ENCODE measurements at regions not wholly inside any gene's neighbourhood (a gene's known extent, or its start where the extent isn't known, plus 50 kb on each side); places are given as distances from the start of the nearest gene placed in this dataset.

- Histone ChIP-seq H3K4me1 (ENCODE audit: control insufficient read depth, insufficient read depth, low read length) (no peaks in the 10 kb centered on the region), H3K9me3 (ENCODE audit: control insufficient read depth, insufficient read depth, low read depth, low read length) (no peaks in the 10 kb centered on the region), H3K4me3 (ENCODE audit: low read depth, low read length) (no peak overlapping the region), H3K27ac (ENCODE audit: extremely low read depth, low read depth, low read length) (no peak overlapping the region), H3K36me3 (ENCODE audit: control insufficient read depth in 2 of 2, insufficient read depth in 1 of 2, low read length in 2 of 2) (no peaks in the 10 kb centered on the region)
- TF ChIP-seq ELK4 (IDR thresholded peaks at IDR 0.05; ENCODE audit: borderline replicate concordance, low read depth, low read length) (no peak), BCL11A (tag by site-specific recombination; IDR thresholded peaks at IDR 0.05; ENCODE audit: low read depth) (no peak), ZNF19 (tag by site-specific recombination; IDR thresholded peaks at IDR 0.05; ENCODE audit: low read depth) (no peak), YY1 (tag by site-specific recombination; IDR thresholded peaks at IDR 0.05) (no peak), SALL2 (tag by site-specific recombination; IDR thresholded peaks at IDR 0.05; ENCODE audit: borderline replicate concordance) (no peak), PRDM1 (tag by site-specific recombination; IDR thresholded peaks at IDR 0.05) (no peak), ZNF266 (tag by site-specific recombination; IDR thresholded peaks at IDR 0.05; ENCODE audit: low read depth) (no peak), ZNF350 (tag by site-specific recombination; IDR thresholded peaks at IDR 0.05) (no peak), KLF7 (tag by site-specific recombination; IDR thresholded peaks at IDR 0.05; ENCODE audit: borderline replicate concordance) (no peak), ZNF37A (tag by site-specific recombination; IDR thresholded peaks at IDR 0.05) (no peak), SCRT2 (tag by site-specific recombination; IDR thresholded peaks at IDR 0.05) (no peak), ZNF530 (tag by site-specific recombination; IDR thresholded peaks at IDR 0.05; ENCODE audit: low read depth) (no peak), ZNF132 (tag by site-specific recombination; IDR thresholded peaks at IDR 0.05; ENCODE audit: borderline replicate concordance) (no peak)
- CTCF ChIA-PET: no interaction called here
- POLR2A ChIA-PET: no interaction called here
Measured at GRCh38 chr7:49643321-49643720, 130.1 kb upstream of the VWC2 start.

GRCh38 chr7:49643736-49644135 is 129.7 kb upstream of the VWC2 start:
- Histone ChIP-seq H3K4me3 (ENCODE audit: low read depth, low read length) (no peak overlapping the region), H3K9me3 (ENCODE audit: control insufficient read depth, insufficient read depth, low read depth, low read length) (no peaks in the 10 kb centered on the region), H3K27ac (ENCODE audit: extremely low read depth, low read depth, low read length) (no peak overlapping the region), H3K36me3 (ENCODE audit: control insufficient read depth in 2 of 2, insufficient read depth in 1 of 2, low read length in 2 of 2) (no peaks in the 10 kb centered on the region), H3K4me1 (ENCODE audit: control insufficient read depth, insufficient read depth, low read length) (no peaks in the 10 kb centered on the region)
- ChIA-PET CTCF (no interaction called here), POLR2A (no interaction called here)
- TF ChIP-seq ZNF292 (tag by site-specific recombination; IDR thresholded peaks at IDR 0.05; ENCODE audit: borderline replicate concordance, low read depth) (no peak), KLF16 (tag by site-specific recombination; IDR thresholded peaks at IDR 0.05) (no peak), PRDM10 (tag by site-specific recombination; IDR thresholded peaks at IDR 0.05) (no peak), ZBTB21 (tag by site-specific recombination; IDR thresholded peaks at IDR 0.05) (no peak), HOXD13 (CRISPR knock-in tag; IDR thresholded peaks at IDR 0.05; ENCODE audit: borderline replicate concordance) (no peak), ZNF174 (tag by site-specific recombination; IDR thresholded peaks at IDR 0.05) (no peak), ZNF600 (tag by site-specific recombination; IDR thresholded peaks at IDR 0.05) (no peak), ZNF19 (tag by site-specific recombination; IDR thresholded peaks at IDR 0.05; ENCODE audit: low read depth) (no peak), GLIS2 (tag by site-specific recombination; IDR thresholded peaks at IDR 0.05) (no peak), ZNF654 (tag by site-specific recombination; IDR thresholded peaks at IDR 0.05; ENCODE audit: low read depth) (no peak), SALL2 (tag by site-specific recombination; IDR thresholded peaks at IDR 0.05; ENCODE audit: borderline replicate concordance) (no peak), ZNF529 (tag by site-specific recombination; IDR thresholded peaks at IDR 0.05; ENCODE audit: insufficient replicate concordance) (no peak), ZNF132 (tag by site-specific recombination; IDR thresholded peaks at IDR 0.05; ENCODE audit: borderline replicate concordance) (no peak), ZNF692 (tag by site-specific recombination; IDR thresholded peaks at IDR 0.05) (no peak), ZNF157 (tag by site-specific recombination; IDR thresholded peaks at IDR 0.05) (no peak)

Measured in HEK293 (cell line).